ENCODE measurements at regions not wholly inside any gene's neighbourhood (a gene's known extent, or its start where the extent isn't known, plus 50 kb on each side); places are given as distances from the start of the nearest gene placed in this dataset.

DNA sequence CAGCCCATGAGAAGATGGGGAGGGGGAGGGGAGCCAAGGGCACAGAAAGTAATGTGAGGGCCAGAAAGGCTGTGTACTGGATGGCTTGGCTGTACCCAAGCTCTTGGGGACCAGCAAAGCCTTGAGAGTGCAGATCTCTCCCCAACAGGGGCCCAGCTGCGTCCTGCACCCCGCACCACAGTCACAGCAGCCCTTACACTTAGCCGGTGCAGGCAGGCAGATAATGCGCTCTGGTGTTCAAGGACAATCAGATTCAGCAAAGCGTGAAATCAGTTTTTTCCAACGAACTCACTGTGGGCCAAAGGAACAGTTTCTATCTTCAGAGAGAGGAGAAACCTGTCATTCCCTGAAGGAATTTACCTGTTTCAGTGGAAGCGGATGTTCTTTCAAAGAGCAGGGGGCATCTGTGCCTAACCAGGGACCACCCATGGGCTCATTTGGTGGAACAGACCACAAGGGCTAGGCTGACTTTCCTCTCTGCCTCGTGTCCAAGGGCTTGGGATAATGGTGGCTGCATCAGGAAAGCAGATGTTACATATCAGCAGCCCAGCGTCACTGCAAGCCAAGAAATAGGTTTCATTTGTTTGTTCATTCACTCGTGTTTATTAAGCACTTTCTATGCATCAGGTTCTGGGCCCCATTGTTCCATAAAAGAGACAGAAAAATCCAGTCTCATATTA, 81.2 kb upstream of the SPON1 start:
- H3K27ac ChIP-seq (ENCODE audit: low read depth) = no peak overlapping the region
- no peaks in the 10 kb centered on the region for H3K36me3 ChIP-seq (ENCODE audit: insufficient read depth)
- ATAC-seq = no peak
- H3K4me3 ChIP-seq = no peak overlapping the region
- peaks cover 4% of the 10 kb centered on the region; the same call in 1 of the 3 replicates for H3K4me1 Mint-ChIP-seq
- no peaks in the 10 kb centered on the region for H3F3A ChIP-seq (replicated peaks; ENCODE audit: low read depth)
- H3K9me2 ChIP-seq (ENCODE audit: insufficient read depth) = no peaks in the 10 kb centered on the region
- no peaks in the 10 kb centered on the region for H4K20me1 ChIP-seq (replicated peaks; ENCODE audit: insufficient read depth)
- DNase-seq (ENCODE audit: low spot score) = no peak
- H2AFZ ChIP-seq = 0 out of 2 replicates have a peak overlapping the region, but pooled peaks have one; percentile 52
- no peak overlapping the region for H3K4me3 Mint-ChIP-seq
- no peak overlapping the region for H3K27ac Mint-ChIP-seq
- H3K36me3 Mint-ChIP-seq (ENCODE audit: low read depth) = no peaks in the 10 kb centered on the region
- H3K4me2 ChIP-seq = no peak overlapping the region
- no peaks in the 10 kb centered on the region for H3K27me3 ChIP-seq (ENCODE audit: insufficient read depth)
- TF ChIP-seq POLR2AphosphoS5 (IDR thresholded peaks at IDR 0.05; ENCODE audit: low read depth) (no peak), EZH2phosphoT487 (IDR thresholded peaks at IDR 0.05; ENCODE audit: unreplicated experiment) (no peak), EZH2 (IDR thresholded peaks at IDR 0.05; ENCODE audit: low read depth, unreplicated experiment) (no peak)
- TF ChIP-seq, protein P1, sequence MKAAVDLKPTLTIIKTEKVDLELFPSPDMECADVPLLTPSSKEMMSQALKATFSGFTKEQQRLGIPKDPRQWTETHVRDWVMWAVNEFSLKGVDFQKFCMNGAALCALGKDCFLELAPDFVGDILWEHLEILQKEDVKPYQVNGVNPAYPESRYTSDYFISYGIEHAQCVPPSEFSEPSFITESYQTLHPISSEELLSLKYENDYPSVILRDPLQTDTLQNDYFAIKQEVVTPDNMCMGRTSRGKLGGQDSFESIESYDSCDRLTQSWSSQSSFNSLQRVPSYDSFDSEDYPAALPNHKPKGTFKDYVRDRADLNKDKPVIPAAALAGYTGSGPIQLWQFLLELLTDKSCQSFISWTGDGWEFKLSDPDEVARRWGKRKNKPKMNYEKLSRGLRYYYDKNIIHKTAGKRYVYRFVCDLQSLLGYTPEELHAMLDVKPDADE (IDR thresholded peaks at IDR 0.05) = no peak
- no peaks in the 10 kb centered on the region for H3K9me3 Mint-ChIP-seq
- peaks cover 4% of the 10 kb centered on the region for H3K27me3 Mint-ChIP-seq (ENCODE audit: insufficient read depth, low read depth, poor library complexity)
- H3K4me1 ChIP-seq (ENCODE audit: insufficient read depth) = no peaks in the 10 kb centered on the region
- no peaks in the 10 kb centered on the region for H3K79me2 ChIP-seq (replicated peaks; ENCODE audit: insufficient read depth)

DNA sequence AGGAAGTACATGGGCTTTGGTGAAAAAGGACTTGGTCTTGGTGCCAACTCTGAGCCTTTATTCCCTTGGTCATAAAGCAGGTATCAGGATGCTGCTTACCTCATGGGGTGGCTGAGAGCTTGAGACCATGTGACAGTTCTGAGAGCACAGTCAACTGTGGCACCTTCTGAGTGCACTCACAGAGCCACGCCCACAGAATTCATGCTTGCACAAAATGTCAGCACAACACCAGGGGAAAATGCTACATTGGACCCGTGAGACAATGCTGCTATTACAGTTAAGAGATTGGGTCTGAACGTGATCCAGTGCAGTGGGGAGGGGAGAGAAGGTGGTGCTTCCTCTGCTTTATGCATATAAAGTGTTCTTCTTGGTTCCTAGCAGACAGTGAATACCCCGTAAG, 79.5 kb upstream of the SPON1 start:
- Histone ChIP-seq H3K9me2 (ENCODE audit: insufficient read depth) (no peaks in the 10 kb centered on the region), H3F3A (replicated peaks; ENCODE audit: low read depth) (no peaks in the 10 kb centered on the region), H3K4me1 (ENCODE audit: insufficient read depth) (no peaks in the 10 kb centered on the region), H4K20me1 (replicated peaks; ENCODE audit: insufficient read depth) (no peaks in the 10 kb centered on the region), H3K27me3 (ENCODE audit: insufficient read depth) (no peaks in the 10 kb centered on the region), H3K4me2 (no peak overlapping the region), H3K36me3 (ENCODE audit: insufficient read depth) (no peaks in the 10 kb centered on the region), H3K4me3 (no peak overlapping the region), H3K27ac (ENCODE audit: low read depth) (no peak overlapping the region), H2AFZ (peak overlapping the region; percentile 43), H3K79me2 (replicated peaks; ENCODE audit: insufficient read depth) (no peaks in the 10 kb centered on the region)
- DNase-seq (ENCODE audit: low spot score) = no peak
- Mint-ChIP-seq H3K4me1 (peaks cover 4% of the 10 kb centered on the region; the same call in 1 of the 3 replicates), H3K36me3 (ENCODE audit: low read depth) (no peaks in the 10 kb centered on the region), H3K27me3 (ENCODE audit: insufficient read depth, low read depth, poor library complexity) (peaks cover 4% of the 10 kb centered on the region), H3K4me3 (no peak overlapping the region), H3K9me3 (no peaks in the 10 kb centered on the region), H3K27ac (no peak overlapping the region)
- TF ChIP-seq STAT1 (IDR thresholded peaks at IDR 0.05; ENCODE audit: unreplicated experiment) (no peak), EZH2phosphoT487 (IDR thresholded peaks at IDR 0.05; ENCODE audit: unreplicated experiment) (no peak)
- TF ChIP-seq, protein P2, sequence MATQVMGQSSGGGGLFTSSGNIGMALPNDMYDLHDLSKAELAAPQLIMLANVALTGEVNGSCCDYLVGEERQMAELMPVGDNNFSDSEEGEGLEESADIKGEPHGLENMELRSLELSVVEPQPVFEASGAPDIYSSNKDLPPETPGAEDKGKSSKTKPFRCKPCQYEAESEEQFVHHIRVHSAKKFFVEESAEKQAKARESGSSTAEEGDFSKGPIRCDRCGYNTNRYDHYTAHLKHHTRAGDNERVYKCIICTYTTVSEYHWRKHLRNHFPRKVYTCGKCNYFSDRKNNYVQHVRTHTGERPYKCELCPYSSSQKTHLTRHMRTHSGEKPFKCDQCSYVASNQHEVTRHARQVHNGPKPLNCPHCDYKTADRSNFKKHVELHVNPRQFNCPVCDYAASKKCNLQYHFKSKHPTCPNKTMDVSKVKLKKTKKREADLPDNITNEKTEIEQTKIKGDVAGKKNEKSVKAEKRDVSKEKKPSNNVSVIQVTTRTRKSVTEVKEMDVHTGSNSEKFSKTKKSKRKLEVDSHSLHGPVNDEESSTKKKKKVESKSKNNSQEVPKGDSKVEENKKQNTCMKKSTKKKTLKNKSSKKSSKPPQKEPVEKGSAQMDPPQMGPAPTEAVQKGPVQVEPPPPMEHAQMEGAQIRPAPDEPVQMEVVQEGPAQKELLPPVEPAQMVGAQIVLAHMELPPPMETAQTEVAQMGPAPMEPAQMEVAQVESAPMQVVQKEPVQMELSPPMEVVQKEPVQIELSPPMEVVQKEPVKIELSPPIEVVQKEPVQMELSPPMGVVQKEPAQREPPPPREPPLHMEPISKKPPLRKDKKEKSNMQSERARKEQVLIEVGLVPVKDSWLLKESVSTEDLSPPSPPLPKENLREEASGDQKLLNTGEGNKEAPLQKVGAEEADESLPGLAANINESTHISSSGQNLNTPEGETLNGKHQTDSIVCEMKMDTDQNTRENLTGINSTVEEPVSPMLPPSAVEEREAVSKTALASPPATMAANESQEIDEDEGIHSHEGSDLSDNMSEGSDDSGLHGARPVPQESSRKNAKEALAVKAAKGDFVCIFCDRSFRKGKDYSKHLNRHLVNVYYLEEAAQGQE (IDR thresholded peaks at IDR 0.05; ENCODE audit: unreplicated experiment) = no peak
- TF ChIP-seq, protein P3, sequence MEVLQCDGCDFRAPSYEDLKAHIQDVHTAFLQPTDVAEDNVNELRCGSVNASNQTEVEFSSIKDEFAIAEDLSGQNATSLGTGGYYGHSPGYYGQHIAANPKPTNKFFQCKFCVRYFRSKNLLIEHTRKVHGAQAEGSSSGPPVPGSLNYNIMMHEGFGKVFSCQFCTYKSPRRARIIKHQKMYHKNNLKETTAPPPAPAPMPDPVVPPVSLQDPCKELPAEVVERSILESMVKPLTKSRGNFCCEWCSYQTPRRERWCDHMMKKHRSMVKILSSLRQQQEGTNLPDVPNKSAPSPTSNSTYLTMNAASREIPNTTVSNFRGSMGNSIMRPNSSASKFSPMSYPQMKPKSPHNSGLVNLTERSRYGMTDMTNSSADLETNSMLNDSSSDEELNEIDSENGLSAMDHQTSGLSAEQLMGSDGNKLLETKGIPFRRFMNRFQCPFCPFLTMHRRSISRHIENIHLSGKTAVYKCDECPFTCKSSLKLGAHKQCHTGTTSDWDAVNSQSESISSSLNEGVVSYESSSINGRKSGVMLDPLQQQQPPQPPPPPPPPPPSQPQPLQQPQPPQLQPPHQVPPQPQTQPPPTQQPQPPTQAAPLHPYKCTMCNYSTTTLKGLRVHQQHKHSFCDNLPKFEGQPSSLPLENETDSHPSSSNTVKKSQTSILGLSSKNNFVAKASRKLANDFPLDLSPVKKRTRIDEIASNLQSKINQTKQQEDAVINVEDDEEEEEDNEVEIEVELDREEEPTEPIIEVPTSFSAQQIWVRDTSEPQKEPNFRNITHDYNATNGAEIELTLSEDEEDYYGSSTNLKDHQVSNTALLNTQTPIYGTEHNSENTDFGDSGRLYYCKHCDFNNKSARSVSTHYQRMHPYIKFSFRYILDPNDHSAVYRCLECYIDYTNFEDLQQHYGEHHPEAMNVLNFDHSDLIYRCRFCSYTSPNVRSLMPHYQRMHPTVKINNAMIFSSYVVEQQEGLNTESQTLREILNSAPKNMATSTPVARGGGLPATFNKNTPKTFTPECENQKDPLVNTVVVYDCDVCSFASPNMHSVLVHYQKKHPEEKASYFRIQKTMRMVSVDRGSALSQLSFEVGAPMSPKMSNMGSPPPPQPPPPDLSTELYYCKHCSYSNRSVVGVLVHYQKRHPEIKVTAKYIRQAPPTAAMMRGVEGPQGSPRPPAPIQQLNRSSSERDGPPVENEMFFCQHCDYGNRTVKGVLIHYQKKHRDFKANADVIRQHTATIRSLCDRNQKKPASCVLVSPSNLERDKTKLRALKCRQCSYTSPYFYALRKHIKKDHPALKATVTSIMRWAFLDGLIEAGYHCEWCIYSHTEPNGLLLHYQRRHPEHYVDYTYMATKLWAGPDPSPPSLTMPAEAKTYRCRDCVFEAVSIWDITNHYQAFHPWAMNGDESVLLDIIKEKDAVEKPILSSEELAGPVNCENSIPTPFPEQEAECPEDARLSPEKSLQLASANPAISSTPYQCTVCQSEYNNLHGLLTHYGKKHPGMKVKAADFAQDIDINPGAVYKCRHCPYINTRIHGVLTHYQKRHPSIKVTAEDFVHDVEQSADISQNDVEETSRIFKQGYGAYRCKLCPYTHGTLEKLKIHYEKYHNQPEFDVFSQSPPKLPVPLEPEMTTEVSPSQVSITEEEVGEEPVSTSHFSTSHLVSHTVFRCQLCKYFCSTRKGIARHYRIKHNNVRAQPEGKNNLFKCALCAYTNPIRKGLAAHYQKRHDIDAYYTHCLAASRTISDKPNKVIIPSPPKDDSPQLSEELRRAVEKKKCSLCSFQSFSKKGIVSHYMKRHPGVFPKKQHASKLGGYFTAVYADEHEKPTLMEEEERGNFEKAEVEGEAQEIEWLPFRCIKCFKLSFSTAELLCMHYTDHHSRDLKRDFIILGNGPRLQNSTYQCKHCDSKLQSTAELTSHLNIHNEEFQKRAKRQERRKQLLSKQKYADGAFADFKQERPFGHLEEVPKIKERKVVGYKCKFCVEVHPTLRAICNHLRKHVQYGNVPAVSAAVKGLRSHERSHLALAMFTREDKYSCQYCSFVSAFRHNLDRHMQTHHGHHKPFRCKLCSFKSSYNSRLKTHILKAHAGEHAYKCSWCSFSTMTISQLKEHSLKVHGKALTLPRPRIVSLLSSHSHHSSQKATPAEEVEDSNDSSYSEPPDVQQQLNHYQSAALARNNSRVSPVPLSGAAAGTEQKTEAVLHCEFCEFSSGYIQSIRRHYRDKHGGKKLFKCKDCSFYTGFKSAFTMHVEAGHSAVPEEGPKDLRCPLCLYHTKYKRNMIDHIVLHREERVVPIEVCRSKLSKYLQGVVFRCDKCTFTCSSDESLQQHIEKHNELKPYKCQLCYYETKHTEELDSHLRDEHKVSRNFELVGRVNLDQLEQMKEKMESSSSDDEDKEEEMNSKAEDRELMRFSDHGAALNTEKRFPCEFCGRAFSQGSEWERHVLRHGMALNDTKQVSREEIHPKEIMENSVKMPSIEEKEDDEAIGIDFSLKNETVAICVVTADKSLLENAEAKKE (CRISPR knock-in tag; IDR thresholded peaks at IDR 0.05) = no peak
- no peak for ATAC-seq
